H1 (cell line): ENCODE measurements at regions not wholly inside any gene's neighbourhood (a gene's known extent, or its start where the extent isn't known, plus 50 kb on each side); places are given as distances from the start of the nearest gene placed in this dataset.

Experiments
- CHD2 ChIP-seq: IDR thresholded peaks from 2 replicates; pipeline ENCODE4 v1.6.1; 2012; ENCODE audit warnings: low read length, improper control_type of control experiment
- CREB1 ChIP-seq: IDR thresholded peaks from 2 replicates; pipeline ENCODE4 v1.6.1; 2012; ENCODE audit warnings: inconsistent platforms
- CTCF ChIP-seq, 3 experiments: IDR thresholded peaks; 1 replicate in 2 of 3; 2 replicates in 1 of 3; pipeline versions ENCODE4 v1.5.1 to v1.6.1; 2011; ENCODE audit warnings: low read length in 3 of 3, mild to moderate bottlenecking in 3 of 3, inconsistent platforms in 2 of 3, low read depth in 1 of 3, moderate library complexity in 1 of 3; ENCODE audit not compliant: insufficient read depth in 1 of 3; ENCODE audit errors: control extremely low read depth in 1 of 3
- EGR1 ChIP-seq: IDR thresholded peaks from 2 replicates; pipeline ENCODE4 v1.6.1; 2011; ENCODE audit warnings: low read depth, low read length, borderline replicate concordance
- EZH2 ChIP-seq: fragments of 200-600 bp; sonication (generic); IDR thresholded peaks from 2 replicates; pipeline ENCODE4 v1.7.1; 2012; ENCODE audit warnings: low read depth, mild to moderate bottlenecking, moderate library complexity, low read length, inconsistent platforms; ENCODE audit not compliant: severe bottlenecking
- GABPA ChIP-seq: IDR thresholded peaks from 2 replicates; pipeline ENCODE4 v1.6.1; 2011; ENCODE audit warnings: mild to moderate bottlenecking, low read length, moderate library complexity, borderline replicate concordance; ENCODE audit not compliant: insufficient read depth
- JUND ChIP-seq: IDR thresholded peaks from 2 replicates; pipeline ENCODE4 v1.6.1; 2011; ENCODE audit warnings: mild to moderate bottlenecking, improper control_type of control experiment, low read length
- PHF8 ChIP-seq: fragments of 200-600 bp; sonication (generic); conservative IDR thresholded peaks from 2 replicates; pipeline ENCODE4 v1.7.1; 2012; ENCODE audit warnings: low read depth, mild to moderate bottlenecking, inconsistent platforms, low read length, moderate library complexity
- POLR2A ChIP-seq, 2 experiments: IDR thresholded peaks; 1 replicate in 1 of 2; 2 replicates in 1 of 2; pipeline ENCODE4 v1.6.1; 2011; ENCODE audit warnings: low read depth in 2 of 2, low read length in 2 of 2, mild to moderate bottlenecking in 2 of 2; ENCODE audit errors: control extremely low read depth in 1 of 2
- POLR2AphosphoS5 ChIP-seq: IDR thresholded peaks from 2 replicates; pipeline ENCODE4 v1.6.1; 2011; ENCODE audit warnings: low read depth, low read length
- RAD21 ChIP-seq, 2 experiments: IDR thresholded peaks in 1 of 2; conservative IDR thresholded peaks in 1 of 2; 2 replicates each; pipeline ENCODE4 v1.6.1; 2011; ENCODE audit warnings: low read depth in 2 of 2, low read length in 2 of 2, improper control_type of control experiment in 1 of 2, inconsistent platforms in 1 of 2, mild to moderate bottlenecking in 1 of 2, moderate library complexity in 1 of 2
- SUZ12 ChIP-seq: fragments of 200-600 bp; sonication (generic); IDR thresholded peaks from 2 replicates; pipeline ENCODE4 v1.6.1; 2012; ENCODE audit warnings: mild to moderate bottlenecking, inconsistent platforms, low read length, moderate library complexity, mixed read lengths
- TAF7 ChIP-seq: optimal IDR thresholded peaks from 2 replicates; pipeline ENCODE3; 2011; ENCODE audit warnings: low read depth, mild to moderate bottlenecking, inconsistent platforms, low read length, moderate library complexity, borderline replicate concordance
- USF2 ChIP-seq: IDR thresholded peaks from 2 replicates; pipeline ENCODE4 v1.6.1; 2011; ENCODE audit warnings: low read length, improper control_type of control experiment

- no peak for TF ChIP-seq PHF8
- no peak for TF ChIP-seq USF2
- TF ChIP-seq EZH2, result no peak
- no peak for TF ChIP-seq CTCF (IDR thresholded peaks at IDR 0.05; ENCODE audit: control extremely low read depth in 1 of 3, insufficient read depth in 1 of 3, low read depth in 1 of 3, low read length in 3 of 3)
- TF ChIP-seq RAD21 (IDR thresholded peaks at IDR 0.05 in 1 of 2, conservative IDR thresholded peaks at IDR 0.05 in 1 of 2; ENCODE audit: low read depth in 2 of 2, low read length in 2 of 2), result no peak
- TF ChIP-seq EGR1, result no peak
- TF ChIP-seq CREB1, result no peak
- TF ChIP-seq JUND, result no peak
- no peak for TF ChIP-seq CHD2
- no peak for TF ChIP-seq GABPA
- no peak for TF ChIP-seq SUZ12
- no peak for TF ChIP-seq POLR2AphosphoS5
- no peak for TF ChIP-seq POLR2A (IDR thresholded peaks at IDR 0.05; ENCODE audit: control extremely low read depth in 1 of 2, low read depth in 2 of 2, low read length in 2 of 2)
- TF ChIP-seq TAF7, result no peak
Observed at GRCh38 chr12:13359636-13360035, 163.1 kb downstream of the EMP1 start.
